T47D (cell line): ENCODE measurements at regions not wholly inside any gene's neighbourhood (a gene's known extent, or its start where the extent isn't known, plus 50 kb on each side); places are given as distances from the start of the nearest gene placed in this dataset.

Experiments used
- DNase-seq, 2 experiments: peaks; one replicate each; pipeline versions ENCODE4 v3.0.0 to v3.0.0-alpha.2; 2011 to 2012; ENCODE audit warnings: low read depth in 1 of 2, low spot score in 1 of 2
- JUND ChIP-seq: IDR thresholded peaks from 2 replicates; pipeline ENCODE4 v1.6.1; 2012; ENCODE audit warnings: low read depth
- in situ Hi-C: cut with HindIII; loops from 2 replicates; pipeline ENCODE4 v1.10.0; 2016; ENCODE audit warnings: low sequenced_read_pairs, low pct_unique_long_range_greater_than_20kb

DNA sequence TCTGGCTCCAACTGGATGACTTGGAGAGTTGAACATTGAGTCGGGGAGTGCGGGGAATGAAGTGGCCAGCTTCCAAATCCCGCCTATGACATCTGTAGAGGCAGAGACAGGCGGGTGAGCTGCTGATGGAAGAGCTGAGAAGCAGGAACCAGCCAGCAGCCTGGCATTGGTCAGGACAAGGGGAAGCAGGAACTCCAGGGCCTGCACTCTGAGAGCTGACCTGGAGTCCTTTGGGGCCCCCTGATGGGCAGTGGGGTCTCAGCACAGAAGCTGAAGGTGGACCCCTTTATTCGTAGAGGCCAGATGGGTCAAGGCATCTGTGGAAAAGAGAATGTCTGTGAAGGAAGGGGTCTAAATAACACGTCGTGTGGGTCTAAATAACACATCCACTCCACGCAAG is 57.0 kb downstream of the SEC61G start:
- in situ Hi-C loops = no loop called here
- DNase-seq = no peak
- no peak for TF ChIP-seq JUND

DNA sequence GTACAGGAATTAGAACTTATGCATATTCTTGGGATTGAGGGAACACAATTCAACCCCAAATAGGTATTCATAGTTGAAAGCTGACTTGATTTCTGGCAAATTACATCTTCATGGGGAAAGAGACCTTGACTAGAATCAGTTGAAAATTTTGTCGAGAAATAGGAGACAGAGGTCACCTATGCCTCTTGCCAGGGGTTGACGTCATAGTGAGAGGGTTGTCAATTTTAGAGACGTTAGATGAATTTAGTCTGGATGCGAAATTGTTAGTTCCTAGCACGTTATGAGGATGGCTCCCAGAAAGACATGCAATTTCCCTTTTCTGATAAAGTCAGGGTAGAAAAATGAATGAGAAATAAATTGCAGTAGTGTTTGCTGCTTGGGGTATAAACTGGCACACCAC is 59.3 kb downstream of the SEC61G start:
- in situ Hi-C loops = no loop called here
- DNase-seq = no peak
- TF ChIP-seq JUND = no peak

DNA sequence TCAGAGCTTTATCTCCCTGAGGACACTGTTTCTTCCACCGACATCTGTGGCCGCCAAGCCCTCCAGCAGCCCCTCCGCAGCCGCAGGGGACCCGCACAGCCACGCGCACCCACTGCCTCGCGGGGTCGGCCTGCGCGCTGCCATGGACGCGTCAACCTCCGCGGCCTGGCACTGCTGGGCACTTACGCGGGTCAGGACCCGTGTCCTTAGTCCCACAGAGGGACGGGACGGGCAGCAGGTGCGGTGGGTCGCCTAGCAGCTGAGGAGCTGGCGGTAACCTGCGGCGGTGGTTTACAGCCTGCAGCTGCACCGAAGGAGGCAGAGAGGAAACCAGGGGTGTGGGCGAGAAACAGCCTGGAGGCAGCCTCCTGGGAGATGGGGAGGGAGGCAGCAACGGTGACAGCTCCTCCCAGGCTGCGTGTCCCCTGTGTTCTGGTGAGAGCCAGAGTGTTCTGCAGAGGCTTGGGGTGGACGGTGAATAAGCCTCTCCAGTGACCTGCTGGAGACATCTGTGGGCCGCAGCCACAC is 61.3 kb downstream of the SEC61G start:
- DNase-seq = no peak
- in situ Hi-C loops = no loop called here
- no peak for TF ChIP-seq JUND

DNA sequence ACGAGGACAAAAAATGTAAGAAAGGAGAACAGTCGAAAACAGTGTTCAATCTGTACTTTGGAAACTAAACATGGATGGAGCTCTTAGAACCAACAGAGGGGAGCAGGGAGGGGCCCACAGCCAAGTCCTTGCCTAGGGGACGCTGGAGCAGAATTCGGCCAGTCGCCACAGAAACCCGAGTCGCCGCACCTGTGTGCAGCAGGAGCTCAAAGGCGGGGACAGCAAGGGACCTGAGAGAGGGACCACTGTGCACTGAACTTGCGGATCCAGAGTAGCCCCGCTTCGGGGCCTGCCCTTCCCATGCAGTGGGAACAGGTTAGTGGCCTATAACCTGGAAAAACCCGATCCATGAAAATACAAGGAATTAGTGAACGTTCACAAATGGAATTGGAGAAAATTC is 68.1 kb downstream of the SEC61G start:
- TF ChIP-seq JUND = no peak
- no peak for DNase-seq
- in situ Hi-C loops = no loop called here

DNA sequence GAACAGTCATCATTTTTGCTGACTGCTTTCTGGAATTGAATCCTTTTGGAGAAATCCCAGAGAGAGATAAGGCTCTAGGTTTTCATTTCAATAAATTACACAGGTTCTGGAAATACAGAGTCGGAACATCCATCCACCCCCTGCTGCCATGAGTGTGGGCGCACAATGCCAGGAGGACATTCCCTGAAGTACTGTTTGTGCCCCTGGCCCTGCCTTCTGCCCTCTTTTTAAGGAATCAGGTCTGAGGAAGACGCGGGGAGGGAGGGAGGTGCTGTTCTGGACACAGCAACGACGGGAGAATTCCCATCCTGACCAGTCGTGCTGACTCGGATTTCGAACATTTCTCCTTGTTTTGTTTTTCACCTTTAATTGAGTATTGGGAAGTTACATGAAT is 69.0 kb downstream of the SEC61G start:
- in situ Hi-C loops = no loop called here
- no peak for DNase-seq
- no peak for TF ChIP-seq JUND

DNA sequence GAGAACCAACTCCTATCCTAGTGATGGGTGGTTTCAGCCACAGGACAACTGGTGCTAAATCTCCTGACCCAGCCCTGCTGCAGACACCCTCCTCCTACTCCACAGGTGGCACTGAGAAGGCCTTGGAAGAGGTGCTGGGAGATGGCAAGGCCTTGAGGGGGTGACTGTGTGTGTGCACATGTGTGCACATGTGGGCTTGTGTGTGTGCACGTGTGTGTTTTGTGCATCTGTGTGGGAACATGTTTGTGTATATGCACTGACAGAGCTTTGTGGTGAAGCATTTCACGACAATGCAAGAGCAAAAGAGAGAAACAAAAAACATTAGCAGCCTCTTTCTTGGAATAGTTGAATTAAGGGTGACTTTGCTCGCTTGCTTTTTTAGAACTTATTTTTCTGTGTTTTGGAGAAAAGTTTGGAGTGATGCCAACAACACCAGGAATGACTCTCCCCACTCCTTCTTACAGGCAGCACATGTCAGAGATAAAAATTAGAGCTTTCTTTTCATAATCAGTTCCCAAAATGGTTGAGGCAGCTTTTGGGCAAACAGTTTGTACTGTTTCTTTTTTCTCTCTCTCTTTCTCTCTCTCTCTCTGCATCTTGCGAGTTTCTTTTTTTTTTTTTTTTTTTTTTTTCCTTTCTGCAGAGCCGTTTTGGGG is 69.5 kb downstream of the SEC61G start:
- DNase-seq = no peak
- in situ Hi-C loops = no loop called here
- TF ChIP-seq JUND = no peak

DNA sequence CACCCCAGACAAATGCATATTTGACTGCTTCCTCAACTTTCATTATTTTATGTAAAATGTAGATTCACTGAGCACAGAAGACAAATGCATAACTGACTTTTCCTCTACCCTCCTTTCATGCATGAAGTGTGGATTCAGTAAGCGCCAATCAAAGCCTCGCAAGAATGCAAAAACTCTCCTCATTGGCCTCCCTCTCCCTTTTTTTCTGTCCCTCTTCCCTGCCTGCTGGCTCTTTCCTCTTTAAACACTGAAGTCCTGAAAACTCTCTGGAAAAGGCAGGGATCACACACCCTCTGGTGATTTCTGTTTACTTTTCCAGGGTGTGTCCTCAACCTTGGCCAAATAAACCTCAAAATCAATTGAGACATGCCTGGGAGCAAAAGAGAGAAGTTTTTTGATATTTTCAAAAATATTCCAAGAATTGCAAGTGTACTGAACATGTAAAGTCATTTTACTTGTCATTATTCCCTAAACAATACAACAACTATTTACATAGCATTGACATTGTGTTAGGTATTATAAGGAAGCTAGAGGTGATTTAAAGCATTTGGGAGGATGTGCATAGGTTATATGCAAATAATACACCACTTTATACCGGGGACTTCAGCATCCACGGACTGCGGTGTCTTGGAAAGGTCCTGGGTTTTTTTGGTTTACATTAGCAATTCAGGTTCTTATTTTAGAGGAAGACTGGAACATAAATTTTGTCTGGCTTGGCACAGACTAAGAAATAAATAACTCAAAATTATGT is 71.4 kb downstream of the SEC61G start:
- no peak for DNase-seq
- in situ Hi-C loops = no loop called here

DNA sequence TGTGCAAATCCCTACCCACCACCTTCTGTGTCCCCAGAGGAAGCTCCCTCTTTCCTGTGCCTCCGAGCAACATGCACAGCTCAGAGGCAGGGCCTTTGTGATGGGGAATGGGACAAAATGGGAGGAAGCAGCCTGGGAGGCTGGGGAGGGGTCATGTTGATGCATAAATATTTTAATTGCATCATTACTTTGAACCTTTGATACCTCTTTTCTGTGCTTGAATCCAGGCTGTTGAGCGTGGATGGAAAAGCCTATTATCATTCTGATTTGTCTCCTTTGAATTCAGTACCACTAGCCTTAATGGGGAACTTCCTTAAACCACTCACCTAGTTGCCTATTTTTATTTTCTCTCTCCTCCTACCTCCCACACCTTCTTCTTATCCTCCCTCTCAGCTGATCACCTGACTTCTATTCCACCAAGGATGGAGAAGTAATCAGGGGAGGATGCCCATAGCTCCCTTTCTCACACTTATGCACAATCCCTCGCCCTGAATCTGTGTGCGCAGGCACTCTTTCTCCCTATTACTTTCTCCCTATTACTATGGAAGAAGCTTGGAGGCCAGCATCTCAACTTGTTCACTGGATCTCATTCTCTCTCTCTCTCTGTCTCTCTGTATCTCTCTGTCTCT is 78.5 kb downstream of the SEC61G start:
- no peak for DNase-seq
- in situ Hi-C loops = no loop called here
- TF ChIP-seq JUND = no peak

More for the DNA sequence above, 71.4 kb downstream of the SEC61G start:
- TF ChIP-seq JUND = no peak

DNA sequence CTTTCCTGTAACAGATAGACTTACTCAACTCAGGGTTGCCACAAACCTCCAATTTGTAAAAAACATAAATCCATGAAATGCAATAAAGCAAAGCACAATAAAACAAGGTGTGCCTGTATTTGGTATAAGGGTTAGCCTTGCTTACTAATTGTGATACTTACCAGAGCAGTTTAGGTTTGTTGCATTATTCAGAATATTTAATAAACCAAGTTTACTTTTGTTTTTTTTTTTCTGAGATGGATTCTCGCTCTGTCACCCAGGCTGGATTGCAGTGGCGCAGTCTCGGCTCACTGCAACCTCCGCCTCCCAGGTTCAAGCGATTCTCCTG is 79.6 kb downstream of the SEC61G start:
- in situ Hi-C loops = no loop called here
- TF ChIP-seq JUND = no peak
- no peak for DNase-seq

DNA sequence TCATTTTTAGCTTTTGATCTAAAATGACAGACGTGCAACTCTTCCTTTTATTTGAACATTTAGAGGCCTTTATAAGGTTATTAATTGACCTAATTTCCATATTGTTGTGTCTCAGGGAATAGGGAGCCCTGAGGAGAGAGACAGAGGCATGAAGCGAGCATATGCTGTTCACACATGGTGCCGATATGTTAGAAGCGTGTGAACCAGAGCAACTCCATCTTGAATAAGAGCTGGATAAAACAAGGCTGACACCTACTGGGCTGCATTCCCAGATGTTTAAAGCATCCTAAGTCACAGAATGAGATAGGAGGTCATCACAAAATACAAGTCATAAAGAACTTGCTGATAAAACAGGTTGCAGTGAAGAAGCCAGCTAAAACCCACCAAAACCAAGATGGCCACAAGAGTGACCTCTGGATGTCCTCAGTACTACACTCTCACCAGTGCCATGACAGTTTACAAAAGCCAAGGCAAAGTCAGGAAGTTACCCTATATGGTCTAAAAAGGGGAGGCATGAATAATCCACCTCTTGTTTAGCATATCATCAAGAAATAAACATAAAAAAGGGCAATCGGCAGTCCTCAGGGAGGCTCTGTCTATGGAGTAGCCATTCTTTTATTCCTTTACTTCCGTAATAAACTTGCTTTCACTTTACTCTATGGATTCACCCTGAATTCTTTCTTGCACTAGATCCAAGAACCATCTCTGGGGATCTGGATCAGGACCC is 80.1 kb downstream of the SEC61G start:
- no peak for TF ChIP-seq JUND
- in situ Hi-C loops = no loop called here
- no peak for DNase-seq

DNA sequence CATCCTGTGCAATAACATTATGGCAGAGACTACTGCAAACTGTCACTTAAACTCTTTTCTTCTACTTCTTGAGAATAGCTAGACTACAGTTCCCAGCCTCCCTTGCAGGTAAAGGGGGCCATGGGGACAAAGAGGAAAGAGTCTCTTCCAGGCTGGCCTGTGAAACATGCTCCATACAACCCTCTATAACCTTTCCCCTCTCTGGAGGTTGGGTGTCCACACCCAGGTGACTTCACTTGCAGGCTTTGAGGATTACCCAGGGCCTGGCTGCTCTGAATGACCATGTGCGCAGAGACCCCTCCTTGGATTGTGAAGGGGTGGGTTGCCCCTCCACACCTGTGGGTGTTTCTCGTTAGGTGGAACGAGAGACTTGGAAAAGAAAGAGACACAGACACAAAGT is 84.1 kb downstream of the SEC61G start:
- no peak for TF ChIP-seq JUND
- in situ Hi-C loops = no loop called here
- DNase-seq = no peak

DNA sequence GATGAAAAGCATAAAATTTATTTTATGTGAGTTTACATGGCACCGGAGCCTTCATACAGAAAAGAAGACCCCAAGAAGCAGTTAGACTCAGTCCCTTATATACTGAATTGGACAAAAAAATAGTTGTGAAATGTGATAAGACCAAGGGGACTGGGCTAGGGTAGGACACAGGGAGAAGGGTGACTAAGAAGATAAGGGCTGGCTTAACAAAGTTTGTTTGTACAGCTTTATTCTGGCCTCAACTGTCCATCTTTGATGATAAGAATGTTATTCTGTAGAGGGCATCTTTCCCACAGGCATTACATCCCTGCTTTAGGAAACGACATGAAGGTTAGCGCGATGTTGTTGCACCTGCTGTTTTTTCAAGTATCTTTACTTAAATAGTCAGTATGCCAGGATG is 86.5 kb downstream of the SEC61G start:
- in situ Hi-C loops = no loop called here
- no peak for DNase-seq
- no peak for TF ChIP-seq JUND
